Uterus (tissue), 2 donors: ENCODE measurements at regions not wholly inside any gene's neighbourhood (a gene's known extent, or its start where the extent isn't known, plus 50 kb on each side); places are given as distances from the start of the nearest gene placed in this dataset.

Experiments used
- CTCF ChIP-seq, 4 experiments: fragments of 200-600 bp in 2 of 4; fragments of 450-650 bp in 2 of 4; sonication (generic) in 2 of 4; IDR thresholded peaks; one replicate each; pipeline ENCODE4 v1.5.1; 2016 to 2019; ENCODE audit warnings: antibody characterized with exemption in 4 of 4, mild to moderate bottlenecking in 2 of 4, moderate library complexity in 1 of 4
- POLR2A ChIP-seq, 2 donors: fragments of 450-650 bp; IDR thresholded peaks; one replicate each; pipeline ENCODE4 v1.6.1; 2016; ENCODE audit warnings: antibody characterized with exemption in 2 of 2, mild to moderate bottlenecking in 1 of 2, moderate library complexity in 1 of 2

DNA sequence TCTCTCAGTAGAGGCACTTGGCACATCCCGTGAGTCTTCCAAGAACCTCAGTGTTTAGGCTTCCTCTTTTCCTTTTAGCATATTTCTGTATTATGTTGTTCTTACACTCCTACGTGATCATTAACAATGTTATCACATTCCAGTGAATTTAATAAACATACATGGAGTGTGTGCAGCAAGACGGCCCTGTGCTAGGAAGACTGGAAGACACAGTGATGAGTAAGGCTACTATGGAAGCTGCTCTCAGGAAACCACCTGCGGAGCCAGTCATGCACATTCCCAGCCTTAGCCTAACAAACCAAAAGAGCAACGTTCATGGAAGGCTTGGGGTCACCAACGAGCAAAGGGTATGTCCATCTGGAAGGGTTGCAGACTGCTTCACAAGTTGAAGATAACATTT lies 103.4 kb downstream of the ETAA1 start:
- TF ChIP-seq CTCF (IDR thresholded peaks at IDR 0.05) (no peak), POLR2A (IDR thresholded peaks at IDR 0.05) (no peak)
